Transverse colon (tissue), 4 donors: ENCODE measurements at regions not wholly inside any gene's neighbourhood (a gene's known extent, or its start where the extent isn't known, plus 50 kb on each side); places are given as distances from the start of the nearest gene placed in this dataset.

ENCODE experiments used
- POLR2A ChIP-seq: fragments of 450-650 bp; IDR thresholded peaks from one replicate; pipeline ENCODE4 v1.6.1; 2016; ENCODE audit warnings: antibody characterized with exemption, mild to moderate bottlenecking, moderate library complexity
- POLR2AphosphoS5 ChIP-seq, 3 donors: sonication (generic); formaldehyde crosslinking; IDR thresholded peaks; one replicate each; pipeline ENCODE4 v1.6.1; 2016; ENCODE audit warnings: antibody characterized with exemption in 3 of 3
- TF ChIP-seq, protein P1 (sequence below), 5 experiments: fragments of 200-600 bp in 3 of 5; fragments of 450-650 bp in 2 of 5; sonication (generic) in 3 of 5; IDR thresholded peaks; 1 replicate in 2 of 5; 2 replicates in 3 of 5; pipeline ENCODE4 v1.5.1; 2016 to 2017; ENCODE audit warnings: antibody characterized with exemption in 5 of 5, inconsistent platforms in 3 of 5, mild to moderate bottlenecking in 2 of 5, moderate library complexity in 1 of 5

DNA sequence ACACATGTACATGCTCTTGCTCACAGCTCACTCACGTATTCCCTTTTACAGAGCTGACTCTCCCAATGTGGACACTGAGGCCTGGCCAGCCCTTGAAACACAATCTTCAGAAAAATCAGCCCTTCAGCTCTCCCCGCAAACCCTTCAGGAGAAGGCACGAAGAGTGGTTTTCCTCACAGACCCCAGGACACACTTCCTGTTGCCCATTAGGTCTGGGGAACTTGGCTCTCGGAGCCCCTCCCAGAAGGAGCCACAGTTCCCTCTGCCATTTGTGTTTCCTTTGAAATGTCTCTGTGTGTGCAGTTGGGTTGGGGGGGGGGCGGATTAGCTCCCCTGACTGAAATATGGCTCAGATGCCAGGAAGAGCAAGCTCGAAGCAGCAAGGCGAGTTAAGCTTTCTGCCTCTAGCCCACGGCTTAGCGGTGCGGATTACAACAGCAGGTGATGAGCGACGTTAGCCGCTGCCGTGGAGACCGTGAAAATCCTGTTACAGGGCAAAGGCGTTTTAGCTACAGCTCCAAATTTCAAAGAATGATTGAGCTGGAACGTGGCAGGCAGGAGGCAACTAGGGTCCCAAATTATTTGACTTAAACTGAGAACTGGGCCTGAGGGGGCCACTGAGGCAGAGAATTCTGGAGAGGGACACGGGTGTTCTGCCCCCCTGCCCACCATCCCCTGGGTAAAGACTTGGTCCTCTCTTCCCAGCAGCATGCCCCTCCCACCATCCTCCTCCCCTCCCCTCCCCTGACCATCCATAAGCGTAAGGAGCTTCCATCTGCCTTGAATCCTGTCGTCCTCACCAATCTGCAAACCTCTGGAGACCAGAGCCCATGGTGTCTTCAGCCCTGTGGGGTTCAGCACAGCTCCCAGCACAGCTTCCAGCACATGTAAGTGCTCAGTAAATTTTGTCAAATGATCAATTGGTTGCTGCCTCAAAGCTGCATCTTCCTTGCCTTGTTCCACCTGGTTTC is 598.6 kb downstream of the BUD13 start:
- TF ChIP-seq POLR2A (no peak), POLR2AphosphoS5 (IDR thresholded peaks at IDR 0.05) (no peak)
- TF ChIP-seq, protein P1, sequence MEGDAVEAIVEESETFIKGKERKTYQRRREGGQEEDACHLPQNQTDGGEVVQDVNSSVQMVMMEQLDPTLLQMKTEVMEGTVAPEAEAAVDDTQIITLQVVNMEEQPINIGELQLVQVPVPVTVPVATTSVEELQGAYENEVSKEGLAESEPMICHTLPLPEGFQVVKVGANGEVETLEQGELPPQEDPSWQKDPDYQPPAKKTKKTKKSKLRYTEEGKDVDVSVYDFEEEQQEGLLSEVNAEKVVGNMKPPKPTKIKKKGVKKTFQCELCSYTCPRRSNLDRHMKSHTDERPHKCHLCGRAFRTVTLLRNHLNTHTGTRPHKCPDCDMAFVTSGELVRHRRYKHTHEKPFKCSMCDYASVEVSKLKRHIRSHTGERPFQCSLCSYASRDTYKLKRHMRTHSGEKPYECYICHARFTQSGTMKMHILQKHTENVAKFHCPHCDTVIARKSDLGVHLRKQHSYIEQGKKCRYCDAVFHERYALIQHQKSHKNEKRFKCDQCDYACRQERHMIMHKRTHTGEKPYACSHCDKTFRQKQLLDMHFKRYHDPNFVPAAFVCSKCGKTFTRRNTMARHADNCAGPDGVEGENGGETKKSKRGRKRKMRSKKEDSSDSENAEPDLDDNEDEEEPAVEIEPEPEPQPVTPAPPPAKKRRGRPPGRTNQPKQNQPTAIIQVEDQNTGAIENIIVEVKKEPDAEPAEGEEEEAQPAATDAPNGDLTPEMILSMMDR (IDR thresholded peaks at IDR 0.05) = no peak
